Activated naive CD8-positive, alpha-beta T cell treated with anti-CD3 and anti-CD28 coated beads, Interleukin-2, amount 50 U/mL, for 24 hours (primary cell): ENCODE measurements at regions not wholly inside any gene's neighbourhood (a gene's known extent, or its start where the extent isn't known, plus 50 kb on each side); places are given as distances from the start of the nearest gene placed in this dataset.
"Not testable (repeated sequence)": the region's sequence is repeated elsewhere in the genome, so short reads cannot be mapped to it uniquely, and the experiment has no call there.

Experiments
- ATAC-seq: fragments of 150-1000 bp; cut with Tn5 transposase; one replicate; pipeline ENCODE4 v1.10.0; 2021
- DNase-seq: peaks from one replicate; pipeline ENCODE4 v3.0.0; 2021
- H3K27ac Mint-ChIP-seq: one replicate; pipeline ENCODE4 v1.8.0; 2021; ENCODE audit warnings: mild to moderate bottlenecking, mixed read lengths
- H3K27me3 Mint-ChIP-seq: one replicate; pipeline ENCODE4 v1.8.0; 2021; ENCODE audit warnings: mixed read lengths
- H3K36me3 Mint-ChIP-seq: one replicate; pipeline ENCODE4 v1.8.0; 2021; ENCODE audit warnings: low read depth, mixed read lengths
- H3K4me1 Mint-ChIP-seq: one replicate; pipeline ENCODE4 v1.8.0; 2021; ENCODE audit warnings: mixed read lengths
- H3K4me3 Mint-ChIP-seq: one replicate; pipeline ENCODE4 v1.8.0; 2021; ENCODE audit warnings: mild to moderate bottlenecking, moderate library complexity, mixed read lengths
- H3K9me3 Mint-ChIP-seq: one replicate; pipeline ENCODE4 v1.8.0; 2021; ENCODE audit warnings: mixed read lengths

DNA sequence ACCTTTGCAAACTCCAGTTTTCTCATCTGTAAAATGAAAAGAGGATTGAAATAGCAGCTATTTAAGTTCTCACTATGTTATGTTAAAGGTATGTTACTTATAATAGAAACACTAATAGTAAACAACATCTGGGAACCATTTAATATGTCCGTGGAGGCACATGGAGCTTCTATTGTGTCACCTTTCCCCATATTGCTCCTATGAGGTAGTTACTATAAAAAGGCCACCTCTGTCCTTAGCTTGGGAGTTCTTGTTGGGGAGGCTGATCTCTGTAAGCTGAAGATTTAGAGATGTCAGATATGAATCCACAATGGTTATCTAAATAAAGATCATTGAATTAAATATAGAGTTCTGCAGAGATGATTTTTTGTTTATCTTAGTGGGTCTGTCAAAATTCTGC lies 125.2 kb downstream of the FHIP1A start:
- H3K36me3 Mint-ChIP-seq, result no peaks in the 10 kb centered on the region

DNA sequence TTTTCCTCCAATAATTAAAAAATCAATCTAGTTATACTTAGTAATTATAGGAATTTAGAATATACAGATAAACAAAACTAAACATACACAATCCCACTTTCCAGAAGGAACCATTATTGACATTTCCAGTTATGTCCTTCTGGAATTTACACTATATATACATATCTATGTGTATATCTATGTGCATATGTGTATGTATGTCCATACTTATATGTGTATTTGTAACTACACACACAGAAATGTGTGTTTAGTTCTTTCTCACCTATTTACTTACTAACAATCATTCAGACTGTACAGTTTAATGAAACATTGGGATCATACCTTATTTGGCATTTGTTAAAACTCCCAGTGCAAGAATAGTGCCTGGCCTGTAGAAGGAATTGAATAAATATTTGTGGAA lies 126.4 kb downstream of the FHIP1A start:
- ATAC-seq (no peak), DNase-seq (no peak)
- Mint-ChIP-seq H3K4me1 (no peaks in the 10 kb centered on the region), H3K27ac (no peak overlapping the region), H3K27me3 (peaks cover 6% of the 10 kb centered on the region), H3K9me3 (no peaks in the 10 kb centered on the region), H3K36me3 (no peaks in the 10 kb centered on the region), H3K4me3 (no peak overlapping the region)

More for the DNA sequence above, 125.2 kb downstream of the FHIP1A start:
- DNase-seq, result no peak
- H3K9me3 Mint-ChIP-seq, result no peaks in the 10 kb centered on the region
- H3K27me3 Mint-ChIP-seq, result peaks cover 6% of the 10 kb centered on the region
- H3K4me3 Mint-ChIP-seq, result no peak overlapping the region
- no peak overlapping the region for H3K27ac Mint-ChIP-seq
- no peak for ATAC-seq
- no peaks in the 10 kb centered on the region for H3K4me1 Mint-ChIP-seq

DNA sequence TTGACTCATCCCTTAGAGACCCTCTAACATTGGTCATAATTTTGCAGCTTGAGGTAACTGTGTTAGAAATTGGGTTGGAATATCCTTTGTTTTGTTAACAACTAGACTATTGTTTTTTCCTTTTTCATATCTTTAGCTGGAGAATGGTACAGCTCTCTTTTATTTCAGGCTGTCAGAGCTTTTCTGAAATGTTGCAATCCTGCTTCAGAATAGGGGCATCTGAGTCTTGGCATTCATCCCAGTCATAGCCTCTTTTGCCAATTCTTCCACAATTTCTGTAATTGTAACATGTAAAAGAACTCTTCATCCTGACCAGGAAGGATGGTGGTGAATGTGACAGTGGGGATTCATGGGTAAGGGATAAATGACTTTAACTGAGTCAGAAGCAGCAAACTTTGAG lies 128.7 kb downstream of the FHIP1A start:
- Mint-ChIP-seq H3K27ac (no peak overlapping the region), H3K36me3 (no peaks in the 10 kb centered on the region), H3K4me1 (no peaks in the 10 kb centered on the region), H3K4me3 (no peak overlapping the region), H3K27me3 (peaks cover 8% of the 10 kb centered on the region), H3K9me3 (no peaks in the 10 kb centered on the region)
- no peak for ATAC-seq
- DNase-seq, result no peak

DNA sequence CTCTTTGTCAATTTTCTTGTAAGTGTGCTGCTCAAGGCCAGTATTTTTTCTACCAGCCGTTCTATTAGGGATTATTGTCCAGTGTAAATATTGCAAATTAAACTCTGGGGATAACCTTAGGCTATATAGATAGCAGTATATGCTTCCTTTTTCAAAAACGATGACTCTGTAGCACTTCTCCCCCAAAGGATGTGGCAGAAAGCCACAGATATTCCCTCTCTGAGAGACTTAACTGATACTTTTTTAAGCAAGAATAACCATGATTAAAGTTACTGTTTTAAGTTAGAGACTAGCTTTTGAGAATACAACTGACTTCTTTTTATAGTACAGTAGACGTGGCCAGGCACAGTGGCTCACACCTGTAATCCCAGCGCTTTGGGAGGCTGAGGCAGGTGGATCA lies 130.0 kb downstream of the FHIP1A start:
- Mint-ChIP-seq H3K4me3 (no peak overlapping the region), H3K27me3 (peaks cover 8% of the 10 kb centered on the region), H3K4me1 (no peaks in the 10 kb centered on the region), H3K27ac (no peak overlapping the region), H3K9me3 (no peaks in the 10 kb centered on the region), H3K36me3 (no peaks in the 10 kb centered on the region)
- ATAC-seq, result no peak
- DNase-seq, result no peak

DNA sequence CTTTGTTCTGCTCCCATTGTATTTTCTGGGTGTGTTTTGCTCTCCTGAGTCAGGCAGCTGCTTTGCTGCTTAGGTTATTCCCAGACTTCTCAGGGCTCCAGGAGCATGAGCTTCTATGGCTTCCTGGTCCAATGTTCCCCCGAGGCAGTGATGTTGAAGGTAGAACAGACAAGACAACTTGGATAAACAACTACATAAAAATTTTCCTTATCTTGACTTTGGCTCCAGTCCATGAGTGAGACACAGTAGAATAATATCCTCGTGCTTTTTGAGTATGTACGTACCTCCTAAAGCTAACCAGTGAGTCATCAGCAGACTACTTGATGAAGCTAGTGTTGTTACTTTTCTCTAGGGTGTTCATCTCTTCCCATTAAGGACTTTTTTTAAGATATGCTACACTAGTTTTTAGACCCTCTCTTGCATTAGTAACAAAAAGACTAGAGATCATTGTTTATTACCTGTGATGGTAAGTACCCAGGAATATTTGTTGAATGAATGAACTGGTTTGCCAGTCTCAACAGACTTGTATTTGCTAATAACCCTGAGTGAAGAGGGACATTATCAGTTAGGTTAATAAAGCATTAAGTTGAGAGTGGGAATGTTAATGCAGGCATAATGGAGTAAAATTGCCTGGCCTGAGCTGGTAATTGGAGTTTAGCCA lies 131.9 kb downstream of the FHIP1A start:
- Mint-ChIP-seq H3K4me1 (no peaks in the 10 kb centered on the region), H3K27me3 (peaks cover 8% of the 10 kb centered on the region), H3K27ac (no peak overlapping the region), H3K36me3 (no peaks in the 10 kb centered on the region), H3K9me3 (no peaks in the 10 kb centered on the region), H3K4me3 (no peak overlapping the region)
- ATAC-seq (no peak), DNase-seq (no peak)

DNA sequence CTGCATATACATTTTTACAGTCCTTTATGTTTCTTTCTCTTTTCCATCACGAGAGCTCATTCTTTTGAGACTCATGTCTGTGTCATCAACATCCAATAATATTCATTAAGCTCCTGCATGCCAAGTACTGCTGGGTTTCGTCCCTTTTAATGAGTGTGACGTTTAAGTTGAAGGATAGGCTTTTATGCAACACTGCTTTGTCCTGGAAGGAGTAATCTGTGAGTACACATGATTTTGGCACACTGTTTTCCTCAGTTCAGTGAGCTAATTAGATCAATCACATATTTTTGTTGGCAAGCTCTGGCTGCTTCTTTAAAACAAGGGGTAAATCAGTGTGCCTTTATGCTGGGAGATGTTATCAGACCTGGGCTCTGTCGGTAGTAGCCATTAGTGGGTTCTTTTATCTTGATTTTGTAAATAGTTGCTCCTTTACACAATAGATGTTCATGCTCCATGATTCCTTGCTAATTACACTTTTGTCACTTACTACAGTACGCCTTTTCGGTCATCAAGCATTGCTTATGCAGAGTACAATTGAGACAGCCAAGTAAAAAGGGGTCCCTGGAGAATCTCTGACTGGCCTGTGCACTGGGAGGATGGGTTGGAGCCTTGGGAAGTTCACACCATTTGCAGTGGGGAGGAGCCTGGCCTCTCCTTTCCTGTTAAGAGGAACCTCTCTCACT lies 132.6 kb downstream of the FHIP1A start:
- no peak overlapping the region for H3K27ac Mint-ChIP-seq
- H3K9me3 Mint-ChIP-seq, result no peaks in the 10 kb centered on the region
- H3K27me3 Mint-ChIP-seq, result peaks cover 10% of the 10 kb centered on the region
- no peaks in the 10 kb centered on the region for H3K36me3 Mint-ChIP-seq
- no peak for ATAC-seq
- H3K4me3 Mint-ChIP-seq, result no peak overlapping the region
- H3K4me1 Mint-ChIP-seq, result no peaks in the 10 kb centered on the region
- DNase-seq, result no peak

DNA sequence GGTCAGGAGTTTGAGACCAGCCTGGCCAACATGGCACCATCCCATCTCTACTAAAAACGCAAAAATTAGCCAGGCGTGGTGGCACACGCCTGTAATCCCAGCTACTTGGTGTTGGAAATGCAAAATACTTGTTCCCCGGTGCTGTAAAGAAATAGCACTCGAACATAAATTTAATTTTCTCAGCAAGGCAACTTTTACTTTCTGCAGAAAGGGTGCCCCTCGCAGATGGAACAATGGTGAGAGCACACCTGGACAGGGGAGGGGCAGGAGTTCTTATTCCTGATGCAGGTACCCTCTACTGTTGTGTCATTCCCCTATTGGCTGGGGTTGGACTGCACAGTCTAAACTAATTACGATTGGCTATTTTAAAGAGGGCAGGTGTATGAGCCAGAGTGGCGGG lies 139.7 kb downstream of the FHIP1A start:
- Mint-ChIP-seq H3K4me1 (no peaks in the 10 kb centered on the region), H3K36me3 (peaks cover 3% of the 10 kb centered on the region), H3K27me3 (peaks cover 6% of the 10 kb centered on the region), H3K9me3 (peaks cover 17% of the 10 kb centered on the region), H3K27ac (no peak overlapping the region), H3K4me3 (no peak overlapping the region)
- no peak for DNase-seq
- no peak for ATAC-seq

DNA sequence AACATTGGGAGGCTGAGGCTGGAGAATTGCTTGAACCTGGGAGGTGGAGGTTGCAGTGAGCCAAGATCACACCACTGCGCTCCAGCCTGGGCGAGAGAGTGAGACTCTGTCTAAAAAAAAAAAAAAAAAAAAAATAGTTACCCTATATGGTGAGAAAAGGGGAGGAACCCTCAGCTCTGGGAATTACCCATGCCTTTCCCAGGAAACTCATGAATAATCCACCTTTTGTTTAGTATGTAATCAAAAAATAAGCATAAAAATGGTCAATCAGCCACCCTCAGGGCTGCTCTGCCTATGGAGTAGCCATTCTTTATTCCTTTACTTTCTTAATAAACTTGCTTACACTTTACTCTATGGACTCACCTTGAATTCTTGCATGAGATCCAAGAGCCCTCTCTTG lies 140.4 kb downstream of the FHIP1A start:
- not testable (repeated sequence) for H3K27ac Mint-ChIP-seq, DNase-seq, H3K4me1 Mint-ChIP-seq, H3K4me3 Mint-ChIP-seq, H3K36me3 Mint-ChIP-seq, ATAC-seq, H3K27me3 Mint-ChIP-seq
- H3K9me3 Mint-ChIP-seq, result peaks cover 17% of the 10 kb centered on the region

DNA sequence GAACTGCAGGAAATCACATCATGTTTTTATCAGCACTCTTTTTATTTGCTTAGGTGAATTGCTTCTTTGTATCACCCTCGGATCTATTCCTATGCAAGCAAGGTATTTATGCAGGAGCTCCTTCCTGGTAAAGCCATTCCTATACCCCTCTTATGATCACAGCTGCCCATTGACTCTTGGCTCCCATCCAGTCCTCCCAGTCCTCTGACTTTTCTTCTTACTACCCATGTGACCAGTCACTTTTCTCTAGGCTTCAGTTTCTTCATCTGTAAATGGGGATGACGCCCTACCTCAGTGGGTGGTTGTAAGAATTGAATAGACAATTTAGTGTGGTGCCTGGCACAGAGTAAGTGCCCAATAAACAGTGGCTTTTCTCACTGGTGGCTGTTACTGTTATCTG lies 144.9 kb downstream of the FHIP1A start:
- H3K36me3 Mint-ChIP-seq, result peaks cover 3% of the 10 kb centered on the region
- ATAC-seq, result no peak
- peaks cover 4% of the 10 kb centered on the region for H3K27me3 Mint-ChIP-seq

DNA sequence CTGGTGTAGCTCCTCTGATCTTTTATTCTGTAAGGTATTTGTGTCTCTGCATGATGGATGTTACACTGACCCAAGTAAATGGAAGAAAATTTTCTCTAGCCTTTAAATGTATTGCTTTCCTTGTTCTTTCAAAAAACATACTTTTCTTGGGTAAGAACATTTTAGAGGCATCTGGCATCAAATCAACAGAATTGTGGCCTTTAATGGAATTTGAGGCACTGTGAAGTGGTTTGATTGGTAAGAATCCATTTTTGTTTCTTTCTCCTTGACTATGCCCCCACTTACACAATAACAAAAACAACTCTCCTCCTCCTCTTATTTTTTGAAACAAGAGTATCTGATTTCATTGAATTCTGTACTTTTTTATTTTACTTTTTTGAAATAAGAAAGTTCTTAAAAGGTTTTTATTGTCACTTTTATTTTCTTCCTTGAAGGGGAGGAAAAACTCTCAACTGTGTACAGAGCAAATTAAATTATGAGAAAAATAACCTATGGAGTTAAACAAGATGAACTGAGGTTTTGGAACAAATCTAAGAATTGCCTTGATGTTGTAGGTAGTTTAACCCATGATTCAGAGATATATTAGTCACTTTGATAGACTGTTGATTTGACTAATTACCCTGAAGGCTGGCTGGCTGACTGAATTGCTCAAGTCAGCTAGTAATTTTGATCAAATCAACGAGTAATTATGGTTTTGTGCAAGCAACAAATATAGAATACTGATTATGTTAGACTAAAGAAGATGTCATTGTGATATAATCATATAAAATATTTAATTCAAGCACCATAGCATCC lies 146.4 kb downstream of the FHIP1A start:
- no peak for DNase-seq
- Mint-ChIP-seq H3K4me3 (no peak overlapping the region), H3K27me3 (peaks cover 7% of the 10 kb centered on the region)

More for the DNA sequence above, 144.9 kb downstream of the FHIP1A start:
- no peaks in the 10 kb centered on the region for H3K4me1 Mint-ChIP-seq
- H3K4me3 Mint-ChIP-seq, result no peak overlapping the region
- no peak overlapping the region for H3K27ac Mint-ChIP-seq
- peaks cover 9% of the 10 kb centered on the region for H3K9me3 Mint-ChIP-seq
- DNase-seq, result no peak

DNA sequence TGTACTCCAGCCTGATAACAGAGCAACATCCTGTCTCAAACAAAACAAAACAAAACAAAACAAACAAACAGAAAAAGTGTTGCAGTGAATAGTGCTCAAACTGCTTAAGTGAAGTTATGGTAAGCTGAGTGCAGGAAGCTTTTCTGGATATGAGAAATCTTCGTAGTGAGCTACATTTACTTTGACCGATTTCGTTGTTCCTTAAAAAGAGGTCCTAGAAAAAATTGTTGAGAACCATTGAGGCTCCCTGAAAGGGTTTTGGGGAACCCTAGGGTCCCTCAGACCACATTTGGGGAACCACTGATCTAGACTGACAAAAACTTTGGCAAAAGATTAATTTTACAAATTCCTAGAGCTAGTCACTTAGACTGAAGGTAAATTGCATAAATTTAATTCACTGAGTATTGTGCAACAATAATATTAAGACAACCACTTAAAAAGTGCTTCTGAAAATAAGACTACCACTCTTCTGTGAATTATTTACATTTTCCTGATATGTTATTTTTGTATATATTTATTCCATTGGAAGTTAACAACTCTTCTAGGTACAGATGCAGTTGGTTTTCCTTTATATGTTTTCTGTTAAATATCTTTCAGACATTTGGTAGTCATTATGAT lies 149.6 kb downstream of the FHIP1A start:
- no peak for ATAC-seq
- no peaks in the 10 kb centered on the region for H3K36me3 Mint-ChIP-seq
- no peak for DNase-seq
- peaks cover 3% of the 10 kb centered on the region for H3K4me1 Mint-ChIP-seq
- H3K27me3 Mint-ChIP-seq, result peaks cover 18% of the 10 kb centered on the region
- no peaks in the 10 kb centered on the region for H3K9me3 Mint-ChIP-seq
- no peak overlapping the region for H3K27ac Mint-ChIP-seq
- H3K4me3 Mint-ChIP-seq, result no peak overlapping the region

More for the DNA sequence above, 146.4 kb downstream of the FHIP1A start:
- Mint-ChIP-seq H3K36me3 (no peaks in the 10 kb centered on the region), H3K27ac (no peak overlapping the region), H3K9me3 (peaks cover 5% of the 10 kb centered on the region), H3K4me1 (no peaks in the 10 kb centered on the region)
- no peak for ATAC-seq

DNA sequence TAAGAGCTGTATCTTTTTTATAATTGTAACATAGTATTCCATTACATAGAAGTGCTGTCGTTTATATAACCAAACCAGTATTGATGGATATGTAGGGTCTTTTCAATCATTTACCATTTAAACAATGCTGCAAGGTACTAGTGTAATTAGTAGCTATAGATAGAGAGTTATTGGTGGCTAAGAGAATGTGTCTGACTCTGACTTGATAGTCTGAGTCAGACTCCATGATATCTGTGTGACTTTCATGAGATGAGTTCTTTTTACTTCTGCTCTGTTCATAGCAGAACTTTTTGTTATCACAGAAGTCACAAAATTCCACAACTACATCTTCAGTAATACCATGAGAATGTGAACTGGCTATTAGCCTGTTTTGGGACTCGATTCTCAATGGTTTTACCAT lies 150.6 kb downstream of the FHIP1A start:
- H3K36me3 Mint-ChIP-seq, result no peaks in the 10 kb centered on the region
- DNase-seq (no peak), ATAC-seq (no peak)
- H3K9me3 Mint-ChIP-seq, result no peaks in the 10 kb centered on the region
- H3K27ac Mint-ChIP-seq, result no peak overlapping the region
- H3K27me3 Mint-ChIP-seq, result peaks cover 18% of the 10 kb centered on the region
- H3K4me1 Mint-ChIP-seq, result peaks cover 3% of the 10 kb centered on the region
- no peak overlapping the region for H3K4me3 Mint-ChIP-seq

DNA sequence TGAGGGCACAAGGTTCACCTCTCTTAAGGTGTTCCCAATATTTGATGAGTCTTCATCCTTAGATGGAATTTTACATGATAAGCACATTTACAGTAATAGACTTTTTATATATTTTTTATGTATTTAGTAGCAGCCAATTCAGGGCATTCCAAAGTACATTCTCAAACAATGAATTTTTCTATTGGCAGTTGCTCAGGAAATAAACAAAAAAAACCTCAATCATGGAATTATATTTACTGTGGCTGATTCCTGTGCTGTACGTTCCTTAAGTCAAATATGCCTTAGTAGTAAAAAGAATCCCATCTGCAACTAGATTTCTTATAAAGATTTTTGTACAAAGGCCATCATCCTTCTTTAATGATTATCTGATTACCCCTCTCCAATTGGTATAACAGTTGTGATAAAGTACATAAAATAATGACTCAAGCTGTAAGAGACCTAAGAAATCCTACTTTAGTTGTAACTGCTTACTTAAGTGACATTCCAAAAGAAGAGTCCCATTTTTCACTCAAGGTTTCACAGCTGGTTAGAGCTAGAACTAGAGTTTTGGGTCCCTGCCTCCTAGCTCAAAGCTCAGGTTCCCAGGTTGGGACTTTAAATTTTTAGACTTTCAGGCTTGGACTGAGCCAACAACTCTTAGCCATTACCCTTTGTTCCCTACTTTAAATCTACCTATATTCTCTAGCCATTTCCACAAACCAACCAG lies 152.7 kb downstream of the FHIP1A start:
- ATAC-seq (no peak), DNase-seq (no peak)
- Mint-ChIP-seq H3K4me1 (peaks cover 3% of the 10 kb centered on the region), H3K9me3 (no peaks in the 10 kb centered on the region), H3K27me3 (peaks cover 19% of the 10 kb centered on the region), H3K4me3 (no peak overlapping the region), H3K36me3 (no peaks in the 10 kb centered on the region), H3K27ac (no peak overlapping the region)

DNA sequence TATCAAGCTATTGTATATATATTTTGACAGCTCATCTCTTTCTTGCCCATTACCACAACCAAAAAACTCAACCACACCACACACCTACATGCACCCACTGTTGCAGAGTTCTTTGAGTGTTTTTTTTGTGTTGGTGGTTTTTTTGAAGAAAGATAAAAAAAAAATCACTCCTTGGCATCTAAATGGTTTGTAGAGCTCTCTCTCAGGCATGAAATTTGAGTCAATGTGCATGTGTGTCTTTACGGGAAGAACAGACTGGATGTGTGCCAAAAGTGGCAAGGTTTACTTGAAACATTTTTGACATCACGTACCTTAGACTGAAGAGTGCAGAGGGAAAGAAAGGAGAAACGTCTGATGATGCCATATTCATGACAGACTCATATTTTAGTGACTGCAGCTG lies 154.2 kb downstream of the FHIP1A start:
- DNase-seq, result no peak
- no peak overlapping the region for H3K27ac Mint-ChIP-seq
- ATAC-seq, result no peak
- no peaks in the 10 kb centered on the region for H3K9me3 Mint-ChIP-seq
- H3K27me3 Mint-ChIP-seq, result peaks cover 23% of the 10 kb centered on the region
- H3K4me3 Mint-ChIP-seq, result no peak overlapping the region
- no peaks in the 10 kb centered on the region for H3K36me3 Mint-ChIP-seq
- peaks cover 3% of the 10 kb centered on the region for H3K4me1 Mint-ChIP-seq
